Fibroblast of lung (primary cell): ENCODE measurements at regions not wholly inside any gene's neighbourhood (a gene's known extent, or its start where the extent isn't known, plus 50 kb on each side); places are given as distances from the start of the nearest gene placed in this dataset.
"Not testable (repeated sequence)": the region's sequence is repeated elsewhere in the genome, so short reads cannot be mapped to it uniquely, and the experiment has no call there.

Source experiments
- CTCF ChIP-seq, 2 donors: IDR thresholded peaks in 1 of 2; conservative IDR thresholded peaks in 1 of 2; 1 replicate in 1 of 2; 2 replicates in 1 of 2; pipeline ENCODE4 v1.5.1; 2011 to 2012; ENCODE audit warnings: low read length in 2 of 2, control low read depth in 1 of 2, inconsistent platforms in 1 of 2, low read depth in 1 of 2, mild to moderate bottlenecking in 1 of 2
- EZH2 ChIP-seq: IDR thresholded peaks from 2 replicates; pipeline ENCODE4 v1.5.1; 2012; ENCODE audit warnings: low read length, control low read depth, mild to moderate bottlenecking; ENCODE audit errors: missing control alignments

GRCh38 chr7:115599184-115599583 lies 431.4 kb downstream of the TFEC start:
- TF ChIP-seq CTCF (conservative IDR thresholded peaks at IDR 0.05 in 1 of 2, IDR thresholded peaks at IDR 0.05 in 1 of 2; ENCODE audit: low read depth in 1 of 2, low read length in 2 of 2); EZH2: not testable (repeated sequence)
